Neural progenitor cell (in vitro differentiated cells): ENCODE measurements at regions not wholly inside any gene's neighbourhood (a gene's known extent, or its start where the extent isn't known, plus 50 kb on each side); places are given as distances from the start of the nearest gene placed in this dataset.

Experiments used
- DNase-seq: peaks from one replicate; pipeline ENCODE4 v3.0.0-alpha.2; 2016; ENCODE audit warnings: low spot score
- H2AFZ ChIP-seq: fragments of 200-600 bp; sonication (generic); replicated peaks from 2 replicates; pipeline ENCODE4 v1.6.1; 2016; ENCODE audit warnings: antibody characterized with exemption
- H3F3A ChIP-seq: fragments of 200-600 bp; sonication (generic); 2 replicates; pipeline ENCODE4 v1.6.1; 2016; ENCODE audit warnings: antibody characterized with exemption, low read depth
- H3K27ac ChIP-seq: fragments of 200-600 bp; sonication (generic); 2 replicates; pipeline ENCODE4 v1.5.1; 2016; ENCODE audit warnings: mild to moderate bottlenecking
- H3K27me3 ChIP-seq: fragments of 200-600 bp; sonication (generic); 2 replicates; pipeline ENCODE4 v1.6.1; 2016; ENCODE audit warnings: mild to moderate bottlenecking, moderate library complexity
- H3K36me3 ChIP-seq: fragments of 200-600 bp; sonication (generic); 2 replicates; pipeline ENCODE4 v1.5.1; 2016
- H3K4me1 ChIP-seq: fragments of 200-600 bp; sonication (generic); 2 replicates; pipeline ENCODE4 v1.6.1; 2016; ENCODE audit warnings: mixed run types
- H3K4me2 ChIP-seq: fragments of 200-600 bp; sonication (generic); 2 replicates; pipeline ENCODE4 v1.6.1; 2016
- H3K4me3 ChIP-seq: fragments of 200-600 bp; sonication (generic); 2 replicates; pipeline ENCODE4 v1.5.1; 2016
- H3K79me2 ChIP-seq: fragments of 200-600 bp; sonication (generic); 2 replicates; pipeline ENCODE4 v1.6.1; 2016; ENCODE audit warnings: low read depth
- H3K9ac ChIP-seq: fragments of 200-600 bp; sonication (generic); 2 replicates; pipeline ENCODE4 v1.6.1; 2016
- H3K9me3 ChIP-seq: fragments of 200-600 bp; sonication (generic); 2 replicates; pipeline ENCODE4 v1.5.1; 2016; ENCODE audit warnings: low read depth
- H4K20me1 ChIP-seq: fragments of 200-600 bp; sonication (generic); 2 replicates; pipeline ENCODE4 v1.6.1; 2016; ENCODE audit warnings: low read depth
- H3K27ac Mint-ChIP-seq: 3 replicates; pipeline ENCODE4 v1.8.0; 2021; ENCODE audit warnings: mixed read lengths
- H3K27me3 Mint-ChIP-seq: 2 replicates; pipeline ENCODE4 v1.8.0; 2022; ENCODE audit warnings: low read depth, mild to moderate bottlenecking, inconsistent platforms, moderate library complexity, mixed read lengths; ENCODE audit not compliant: insufficient read depth
- H3K36me3 Mint-ChIP-seq: 3 replicates; pipeline ENCODE4 v1.8.0; 2021; ENCODE audit warnings: mixed read lengths
- H3K4me1 Mint-ChIP-seq: 3 replicates; pipeline ENCODE4 v1.8.0; 2021; ENCODE audit warnings: mixed read lengths
- H3K4me3 Mint-ChIP-seq: 3 replicates; pipeline ENCODE4 v1.8.0; 2021; ENCODE audit warnings: mild to moderate bottlenecking, moderate library complexity, mixed read lengths
- H3K9me3 Mint-ChIP-seq: 3 replicates; pipeline ENCODE4 v1.8.0; 2020; ENCODE audit warnings: mixed read lengths
- EZH2 ChIP-seq: fragments of 200-600 bp; sonication (generic); IDR thresholded peaks from 2 replicates; pipeline ENCODE4 v1.6.1; 2017; ENCODE audit warnings: antibody characterized with exemption, mild to moderate bottlenecking, moderate library complexity
- EZH2phosphoT487 ChIP-seq: fragments of 200-600 bp; sonication (generic); IDR thresholded peaks from 2 replicates; pipeline ENCODE4 v1.6.1; 2017; ENCODE audit warnings: antibody characterized with exemption
- TF ChIP-seq, protein P1 (sequence below): fragments of 200-600 bp; sonication (generic); IDR thresholded peaks from 2 replicates; pipeline ENCODE4 v1.5.1; 2017; ENCODE audit warnings: antibody characterized with exemption, mild to moderate bottlenecking

DNA sequence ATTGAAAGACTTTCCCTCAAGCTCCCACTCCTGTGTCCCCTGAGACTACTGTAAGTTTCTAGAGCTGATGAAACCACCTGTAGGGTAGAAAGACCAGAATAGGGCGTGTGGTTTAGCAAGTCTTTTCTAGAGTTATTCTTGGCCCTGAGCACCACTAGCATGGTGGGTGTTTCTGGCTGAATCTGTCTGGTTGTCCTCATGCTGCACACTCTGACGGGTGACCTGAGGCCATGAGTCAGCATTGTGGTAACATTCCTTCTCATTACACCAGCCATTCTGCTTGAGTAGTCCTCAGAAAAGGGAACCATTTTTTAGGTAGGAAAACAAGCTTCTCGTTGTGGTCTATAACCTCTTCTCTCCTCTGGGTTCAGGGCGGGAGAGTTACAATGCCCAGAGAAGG lies 250.3 kb downstream of the SNX13 start:
- H3K4me1 Mint-ChIP-seq, result peaks cover 4% of the 10 kb centered on the region
- Histone ChIP-seq H3K27ac (no peak overlapping the region), H2AFZ (no peak overlapping the region), H3K79me2 (no peaks in the 10 kb centered on the region), H4K20me1 (no peaks in the 10 kb centered on the region), H3K4me1 (no peaks in the 10 kb centered on the region), H3K9ac (no peak overlapping the region), H3K36me3 (no peaks in the 10 kb centered on the region), H3K27me3 (no peaks in the 10 kb centered on the region), H3K4me3 (no peak overlapping the region), H3K4me2 (no peak overlapping the region), H3F3A (no peaks in the 10 kb centered on the region), H3K9me3 (no peaks in the 10 kb centered on the region)
- TF ChIP-seq EZH2phosphoT487 (no peak), EZH2 (no peak)
- TF ChIP-seq, protein P1, sequence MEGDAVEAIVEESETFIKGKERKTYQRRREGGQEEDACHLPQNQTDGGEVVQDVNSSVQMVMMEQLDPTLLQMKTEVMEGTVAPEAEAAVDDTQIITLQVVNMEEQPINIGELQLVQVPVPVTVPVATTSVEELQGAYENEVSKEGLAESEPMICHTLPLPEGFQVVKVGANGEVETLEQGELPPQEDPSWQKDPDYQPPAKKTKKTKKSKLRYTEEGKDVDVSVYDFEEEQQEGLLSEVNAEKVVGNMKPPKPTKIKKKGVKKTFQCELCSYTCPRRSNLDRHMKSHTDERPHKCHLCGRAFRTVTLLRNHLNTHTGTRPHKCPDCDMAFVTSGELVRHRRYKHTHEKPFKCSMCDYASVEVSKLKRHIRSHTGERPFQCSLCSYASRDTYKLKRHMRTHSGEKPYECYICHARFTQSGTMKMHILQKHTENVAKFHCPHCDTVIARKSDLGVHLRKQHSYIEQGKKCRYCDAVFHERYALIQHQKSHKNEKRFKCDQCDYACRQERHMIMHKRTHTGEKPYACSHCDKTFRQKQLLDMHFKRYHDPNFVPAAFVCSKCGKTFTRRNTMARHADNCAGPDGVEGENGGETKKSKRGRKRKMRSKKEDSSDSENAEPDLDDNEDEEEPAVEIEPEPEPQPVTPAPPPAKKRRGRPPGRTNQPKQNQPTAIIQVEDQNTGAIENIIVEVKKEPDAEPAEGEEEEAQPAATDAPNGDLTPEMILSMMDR, result no peak
- no peak overlapping the region for H3K27ac Mint-ChIP-seq
- H3K4me3 Mint-ChIP-seq, result no peak overlapping the region
- H3K9me3 Mint-ChIP-seq, result no peaks in the 10 kb centered on the region
- no peak for DNase-seq
- H3K36me3 Mint-ChIP-seq, result no peaks in the 10 kb centered on the region
- H3K27me3 Mint-ChIP-seq, result no peaks in the 10 kb centered on the region

DNA sequence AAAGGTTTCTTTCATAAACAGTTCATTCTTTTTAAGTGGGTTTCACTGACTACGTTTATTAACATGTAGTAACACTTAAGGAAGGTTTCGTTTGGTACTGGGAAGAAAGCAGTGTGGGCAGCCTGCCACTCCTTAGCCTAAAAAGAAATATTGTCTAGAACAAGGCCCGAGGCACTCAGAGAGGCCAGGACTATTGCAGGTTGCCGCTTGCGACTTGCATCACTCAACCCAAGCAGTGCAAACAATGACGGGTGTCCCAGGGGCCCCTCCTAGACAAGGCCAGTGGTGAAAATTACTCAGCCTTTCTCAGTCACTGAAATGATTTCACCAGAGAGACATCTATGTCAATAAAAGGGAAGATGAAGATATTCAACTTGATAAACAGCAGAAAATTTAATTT lies 243.9 kb downstream of the SNX13 start:
- DNase-seq, result no peak
- Histone ChIP-seq H2AFZ (no peak overlapping the region), H3K27ac (no peak overlapping the region), H4K20me1 (no peaks in the 10 kb centered on the region), H3K9ac (no peak overlapping the region), H3K4me2 (no peak overlapping the region), H3K9me3 (peaks cover 18% of the 10 kb centered on the region), H3K4me1 (no peaks in the 10 kb centered on the region), H3K4me3 (no peak overlapping the region), H3K36me3 (no peaks in the 10 kb centered on the region), H3K79me2 (no peaks in the 10 kb centered on the region), H3F3A (no peaks in the 10 kb centered on the region), H3K27me3 (no peaks in the 10 kb centered on the region)
- TF ChIP-seq EZH2 (no peak), EZH2phosphoT487 (no peak)
- TF ChIP-seq, protein P1, result no peak
- H3K4me3 Mint-ChIP-seq, result no peak overlapping the region
- H3K36me3 Mint-ChIP-seq, result no peaks in the 10 kb centered on the region
- no peaks in the 10 kb centered on the region for H3K4me1 Mint-ChIP-seq
- no peak overlapping the region for H3K27ac Mint-ChIP-seq
- peaks cover 2% of the 10 kb centered on the region for H3K27me3 Mint-ChIP-seq
- peaks cover 25% of the 10 kb centered on the region for H3K9me3 Mint-ChIP-seq

DNA sequence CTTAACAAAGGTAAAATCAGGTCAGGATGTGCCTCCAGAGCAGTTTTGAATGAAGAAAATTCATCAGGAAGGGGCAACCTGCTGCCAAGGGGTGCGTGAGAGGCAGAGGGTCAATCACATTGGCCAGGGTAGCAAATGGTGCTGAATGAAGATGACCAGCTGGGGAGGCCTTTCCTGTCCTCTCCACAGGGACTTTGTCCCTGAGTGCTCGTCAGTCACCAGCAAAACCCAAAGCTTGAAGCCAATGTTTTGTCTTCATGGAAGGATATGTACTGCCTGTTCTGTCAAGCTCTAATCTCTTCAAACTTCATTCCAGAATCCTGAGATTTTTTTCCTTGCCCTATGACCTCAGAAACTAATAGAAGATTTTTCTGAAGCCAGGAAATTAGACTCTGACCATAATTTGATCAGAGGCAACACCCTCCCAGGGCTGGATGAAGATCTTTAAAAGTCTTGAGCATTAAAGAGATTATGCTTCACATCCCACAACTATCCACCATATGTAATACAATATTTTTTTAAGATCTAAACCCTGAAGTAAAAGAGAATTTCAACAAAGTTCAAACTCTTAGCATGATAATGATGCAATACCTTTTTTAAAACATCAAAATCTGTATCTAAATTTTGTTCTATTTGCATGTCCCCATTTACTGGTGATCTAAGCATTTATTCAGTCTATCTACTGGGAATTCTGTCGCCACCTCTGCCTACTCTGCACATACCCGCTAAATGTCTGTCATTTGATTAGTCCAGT lies 243.0 kb downstream of the SNX13 start:
- TF ChIP-seq EZH2phosphoT487 (no peak), EZH2 (no peak)
- TF ChIP-seq, protein P1, result no peak
- no peak overlapping the region for H3K4me2 ChIP-seq
- H3K36me3 Mint-ChIP-seq, result no peaks in the 10 kb centered on the region
- H3K27ac Mint-ChIP-seq, result no peak overlapping the region
- no peak overlapping the region for H3K27ac ChIP-seq
- peaks cover 29% of the 10 kb centered on the region for H3K9me3 Mint-ChIP-seq
- no peak overlapping the region for H2AFZ ChIP-seq
- H3K79me2 ChIP-seq, result no peaks in the 10 kb centered on the region
- no peak overlapping the region for H3K4me3 Mint-ChIP-seq
- no peak overlapping the region for H3K9ac ChIP-seq
- no peak overlapping the region for H3K4me3 ChIP-seq
- peaks cover 2% of the 10 kb centered on the region for H3K27me3 Mint-ChIP-seq
- no peaks in the 10 kb centered on the region for H3F3A ChIP-seq
- no peaks in the 10 kb centered on the region for H3K36me3 ChIP-seq
- no peaks in the 10 kb centered on the region for H3K4me1 ChIP-seq
- no peaks in the 10 kb centered on the region for H4K20me1 ChIP-seq
- H3K4me1 Mint-ChIP-seq, result no peaks in the 10 kb centered on the region
- no peak for DNase-seq
- peaks cover 21% of the 10 kb centered on the region for H3K9me3 ChIP-seq
- no peaks in the 10 kb centered on the region for H3K27me3 ChIP-seq
